ENCODE measurements at regions not wholly inside any gene's neighbourhood (a gene's known extent, or its start where the extent isn't known, plus 50 kb on each side); places are given as distances from the start of the nearest gene placed in this dataset.
A peak's percentile ranks its signal among the peaks of the same experiment; 100 is the strongest.

- Histone ChIP-seq H3K9me3 (no peaks in the 10 kb centered on the region), H3K27me3 (no peaks in the 10 kb centered on the region), H3K4me3 (no peak overlapping the region), H3K27ac (no peak overlapping the region), H3K4me1 (no peaks in the 10 kb centered on the region), H3K36me3 (no peaks in the 10 kb centered on the region)
- intact Hi-C loops (cut with DNase I; ENCODE audit: low total_unique reads): no loop called here
- DNase-seq: no peak
- ATAC-seq: peak in 1 of 2 donors; percentile 81
- in situ Hi-C loops (cut with MboI; ENCODE audit: low sequenced_read_pairs in 4 of 4): no loop called here
- TF ChIP-seq CTCF (IDR thresholded peaks at IDR 0.05 in 4 of 5, conservative IDR thresholded peaks at IDR 0.05 in 1 of 5) (no peak), POLR2A (IDR thresholded peaks at IDR 0.05) (no peak)
Observed at GRCh38 chr2:193806088-193806774, 1611.5 kb upstream of the TMEFF2 start.

- in situ Hi-C loops (cut with MboI; ENCODE audit: low sequenced_read_pairs in 4 of 4): no loop called here
- Histone ChIP-seq H3K9me3 (no peaks in the 10 kb centered on the region), H3K4me1 (no peaks in the 10 kb centered on the region), H3K27me3 (no peaks in the 10 kb centered on the region), H3K36me3 (no peaks in the 10 kb centered on the region), H3K27ac (no peak overlapping the region), H3K4me3 (no peak overlapping the region)
- intact Hi-C loops (cut with DNase I; ENCODE audit: low total_unique reads): no loop called here
- DNase-seq (no peak), ATAC-seq (no peak)
- no peak for TF ChIP-seq POLR2A (IDR thresholded peaks at IDR 0.05)
- TF ChIP-seq CTCF (IDR thresholded peaks at IDR 0.05 in 4 of 5, conservative IDR thresholded peaks at IDR 0.05 in 1 of 5): no peak
Observed at GRCh38 chr2:193796847-193797246, 1602.1 kb upstream of the TMEFF2 start.

GRCh38 chr2:193793914-193794313 lies 1599.2 kb upstream of the TMEFF2 start:
- H3K36me3 ChIP-seq: no peaks in the 10 kb centered on the region
- H3K27me3 ChIP-seq: no peaks in the 10 kb centered on the region
- no peak overlapping the region for H3K27ac ChIP-seq
- H3K4me1 ChIP-seq: no peaks in the 10 kb centered on the region
- TF ChIP-seq POLR2A (IDR thresholded peaks at IDR 0.05) (no peak), CTCF (IDR thresholded peaks at IDR 0.05 in 4 of 5, conservative IDR thresholded peaks at IDR 0.05 in 1 of 5) (no peak)
- in situ Hi-C loops (cut with MboI; ENCODE audit: low sequenced_read_pairs in 4 of 4): no loop called here
- intact Hi-C loops (cut with DNase I; ENCODE audit: low total_unique reads): no loop called here
- no peak for DNase-seq
- no peak for ATAC-seq
- H3K4me3 ChIP-seq: no peak overlapping the region
- H3K9me3 ChIP-seq: no peaks in the 10 kb centered on the region

GRCh38 chr2:193783681-193784080 lies 1588.9 kb upstream of the TMEFF2 start:
- no peaks in the 10 kb centered on the region for H3K27me3 ChIP-seq

More at GRCh38 chr2:193783681-193784080, 1588.9 kb upstream of the TMEFF2 start:
- ATAC-seq (no peak), DNase-seq (no peak)
- no peaks in the 10 kb centered on the region for H3K9me3 ChIP-seq
- in situ Hi-C loops (cut with MboI; ENCODE audit: low sequenced_read_pairs in 4 of 4): no loop called here
- H3K36me3 ChIP-seq: no peaks in the 10 kb centered on the region
- no peak overlapping the region for H3K4me3 ChIP-seq
- H3K4me1 ChIP-seq: no peaks in the 10 kb centered on the region
- TF ChIP-seq POLR2A (IDR thresholded peaks at IDR 0.05): no peak
- no peak for TF ChIP-seq CTCF (IDR thresholded peaks at IDR 0.05 in 4 of 5, conservative IDR thresholded peaks at IDR 0.05 in 1 of 5)
- H3K27ac ChIP-seq: no peak overlapping the region
- intact Hi-C loops (cut with DNase I; ENCODE audit: low total_unique reads): no loop called here
